ENCODE measurements at regions not wholly inside any gene's neighbourhood (a gene's known extent, or its start where the extent isn't known, plus 50 kb on each side); places are given as distances from the start of the nearest gene placed in this dataset.
"Not testable (repeated sequence)": the region's sequence is repeated elsewhere in the genome, so short reads cannot be mapped to it uniquely, and the experiment has no call there.

DNA sequence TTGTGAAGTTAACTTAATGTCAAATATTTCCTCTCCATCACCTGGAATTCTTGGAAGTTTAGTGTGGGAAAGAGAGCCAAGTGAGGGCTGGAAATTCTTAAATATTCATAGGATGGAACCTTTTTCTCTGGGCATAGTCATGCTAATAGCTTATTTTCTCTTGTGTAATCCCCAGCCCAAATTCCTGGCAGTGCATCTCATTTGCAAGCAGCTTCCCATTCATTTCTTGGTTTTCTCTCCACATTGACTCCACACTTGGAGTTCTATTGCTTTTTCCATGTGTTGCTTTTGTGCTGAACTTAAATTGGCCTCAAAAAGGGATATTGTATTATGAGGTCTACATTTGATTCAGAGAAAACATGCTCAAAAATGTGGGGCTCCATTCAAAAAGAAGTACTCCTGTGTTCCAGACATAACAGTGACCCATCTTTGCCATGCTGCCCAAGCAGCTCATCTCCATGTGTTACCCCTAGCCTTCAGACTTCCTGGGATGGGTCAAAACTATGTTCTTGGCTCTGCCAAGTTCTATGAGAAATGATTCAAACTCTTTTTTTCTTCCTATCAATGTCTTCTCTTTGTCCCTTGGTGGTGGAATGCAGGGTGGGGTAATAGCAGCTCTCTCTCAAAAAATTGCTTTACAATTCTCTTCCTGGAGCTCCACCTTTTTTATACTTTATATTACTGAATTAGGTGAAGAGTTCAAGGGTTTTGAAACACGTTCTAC is 2471.5 kb downstream of the PCDH9 start:
- DNase-seq: no peak

DNA sequence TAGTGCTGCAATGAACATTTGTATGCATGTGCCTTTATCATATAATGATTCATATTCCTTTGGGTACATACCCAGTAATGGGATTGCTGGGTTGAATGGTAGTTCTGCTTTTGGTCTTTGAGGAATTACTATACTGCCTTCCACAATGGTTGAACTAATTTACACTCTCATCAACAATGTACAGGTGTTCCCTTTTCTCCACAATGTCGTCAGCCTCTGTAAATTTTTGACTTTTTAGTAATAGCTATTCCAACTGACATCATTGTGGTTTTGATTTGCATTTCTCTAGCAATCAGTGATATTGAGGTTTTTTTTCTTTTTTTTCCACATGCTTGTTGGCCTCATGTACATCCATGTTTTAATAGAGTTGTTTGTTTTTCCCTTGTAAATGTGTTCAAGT is 2473.5 kb downstream of the PCDH9 start:
- DNase-seq: no peak

DNA sequence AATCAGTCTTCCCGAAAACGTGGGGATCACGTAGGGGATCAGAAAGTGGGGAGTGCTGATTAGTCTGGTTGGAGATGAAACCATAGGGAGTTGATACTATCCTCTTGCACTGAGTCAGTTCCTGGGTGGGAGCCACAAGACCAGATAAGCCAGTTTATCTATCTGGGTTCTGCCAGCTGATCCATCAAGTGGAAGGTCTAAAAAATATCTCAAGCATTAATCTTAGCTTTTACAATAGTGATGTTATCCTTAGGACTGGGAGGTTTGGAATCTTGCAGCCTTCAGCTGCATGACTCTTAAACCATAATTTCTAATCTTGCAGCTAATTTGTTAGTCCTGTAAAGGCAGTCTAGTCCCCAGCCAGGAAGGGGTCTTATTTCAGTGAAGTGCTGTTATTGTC is 2474.2 kb downstream of the PCDH9 start:
- no peak for DNase-seq

DNA sequence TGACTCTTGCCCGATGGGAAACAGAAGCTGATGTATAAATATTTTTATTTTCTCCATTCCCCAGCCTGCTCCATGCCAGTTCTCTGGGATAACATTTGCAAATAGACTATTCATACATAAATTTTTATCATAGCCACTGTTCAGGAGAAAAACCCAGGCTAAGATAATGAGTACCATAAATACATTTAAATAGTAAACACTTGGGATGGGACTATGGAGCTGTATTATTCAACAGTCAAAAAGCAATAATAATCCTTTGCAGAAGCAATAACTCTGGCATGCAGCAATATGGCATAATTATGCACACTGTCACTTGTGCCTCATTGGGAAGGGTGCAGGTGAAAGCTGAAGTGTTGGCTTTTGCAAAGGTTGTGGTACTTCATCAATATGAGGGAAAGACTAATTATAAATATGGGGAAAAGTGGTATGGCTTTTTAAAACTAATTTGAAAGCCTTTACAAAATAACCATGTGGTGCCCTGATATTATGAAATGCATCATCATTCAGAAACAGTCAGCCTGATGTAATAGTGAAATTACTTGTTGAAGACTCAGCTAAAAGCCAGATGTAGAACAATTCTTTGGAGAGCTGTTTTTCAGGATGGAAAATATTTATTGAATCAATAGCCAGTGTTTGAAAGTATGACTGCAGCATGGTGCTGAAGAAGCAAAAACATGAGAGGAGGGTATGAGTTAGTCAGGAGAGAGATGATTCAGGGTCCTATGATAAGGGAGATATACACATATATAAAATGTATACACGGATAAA is 2476.7 kb downstream of the PCDH9 start:
- DNase-seq: no peak

DNA sequence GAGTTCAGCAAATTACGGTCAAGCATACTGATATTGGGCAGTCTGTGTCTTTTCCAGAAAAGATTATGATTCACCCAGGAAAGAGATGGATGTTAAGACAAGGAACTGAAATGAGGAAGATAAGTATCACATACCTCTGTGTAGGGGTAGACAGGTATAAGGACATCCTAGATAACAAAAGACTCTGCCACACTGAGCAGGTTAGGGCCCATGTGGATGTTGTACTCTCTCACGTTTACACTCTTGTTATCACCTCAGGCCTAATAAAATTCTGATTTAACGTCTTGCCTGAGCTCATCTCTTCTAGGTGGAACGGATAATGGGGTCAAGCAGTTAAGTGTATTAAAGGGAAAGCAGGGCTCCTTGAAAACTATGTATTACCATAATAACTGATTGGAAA is 2480.8 kb downstream of the PCDH9 start:
- DNase-seq: no peak

DNA sequence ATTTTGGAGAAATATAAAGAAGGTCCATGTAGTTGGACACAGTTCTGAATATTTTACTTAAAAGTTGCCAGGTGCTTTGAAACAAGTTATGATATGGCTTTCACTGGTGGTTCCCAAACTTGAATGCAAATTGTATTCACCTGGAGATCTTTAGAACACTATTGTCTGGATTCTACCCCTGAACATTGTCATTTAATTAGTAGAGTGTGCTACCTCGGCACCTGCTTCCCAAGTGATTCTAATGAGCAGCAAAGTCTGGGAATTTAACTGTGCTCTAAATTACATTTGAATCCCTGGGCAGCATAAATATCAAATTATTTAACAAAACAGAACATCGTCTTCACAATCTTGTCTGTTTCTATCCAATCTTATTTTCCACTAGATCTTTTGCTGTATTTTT is 2483.3 kb downstream of the PCDH9 start:
- no peak for DNase-seq

DNA sequence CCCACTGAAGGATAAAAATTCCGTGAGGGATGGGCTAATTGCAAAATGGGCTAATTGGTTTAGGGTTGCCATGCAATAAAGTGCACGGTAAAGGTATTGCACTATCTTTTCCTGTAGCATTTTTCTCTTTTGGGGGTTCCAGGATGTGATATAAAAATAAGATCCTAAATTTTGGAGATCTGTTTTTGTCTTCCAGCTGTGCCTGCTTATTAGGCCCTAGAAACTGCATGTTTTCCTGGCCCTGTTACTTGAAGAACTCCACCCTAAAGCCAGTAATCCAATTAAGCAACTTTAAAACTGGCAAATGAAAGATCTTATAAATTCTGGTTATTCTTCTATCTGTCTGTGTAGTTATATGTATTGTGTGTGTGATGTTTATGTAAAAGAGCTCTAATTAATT is 2489.6 kb downstream of the PCDH9 start:
- no peak for DNase-seq

DNA sequence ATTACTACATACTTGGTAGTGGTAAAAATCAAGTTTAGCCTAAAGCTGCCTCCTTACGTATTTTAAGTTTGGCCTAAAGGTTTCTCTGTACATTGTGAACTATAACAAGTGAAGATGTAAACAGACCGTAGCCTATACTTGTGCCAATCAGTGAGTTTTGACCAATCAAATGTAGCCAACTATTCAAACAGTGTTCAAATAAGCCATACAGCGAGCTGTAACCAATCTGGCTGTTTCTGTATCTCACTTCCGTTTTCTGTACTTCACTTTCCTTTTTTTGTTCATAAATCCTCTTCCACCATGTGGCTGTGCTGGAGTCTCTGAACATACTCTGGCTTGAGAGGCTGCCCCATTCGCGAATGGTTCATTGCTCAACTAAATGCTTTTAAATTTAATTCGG is 2504.6 kb downstream of the PCDH9 start:
- no peak for DNase-seq

DNA sequence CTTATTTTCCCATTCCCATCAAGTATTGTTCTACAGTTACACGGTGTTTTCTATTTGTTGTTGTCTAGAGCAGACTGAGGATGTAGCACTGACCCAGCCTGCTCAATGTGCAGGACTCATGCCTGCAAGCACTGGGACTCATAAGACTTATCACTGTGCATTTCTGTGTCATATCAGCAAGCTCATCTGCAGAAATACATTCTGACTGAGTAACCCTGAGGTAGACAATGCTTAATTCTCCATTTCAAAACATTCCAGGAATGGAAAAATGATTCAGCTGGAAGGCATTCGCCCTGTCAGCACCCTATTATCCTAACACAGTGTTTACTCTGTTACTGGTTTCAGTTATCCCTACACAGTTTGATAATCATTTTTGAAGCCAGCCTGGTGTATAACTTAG is 2506.4 kb downstream of the PCDH9 start:
- DNase-seq: no peak

DNA sequence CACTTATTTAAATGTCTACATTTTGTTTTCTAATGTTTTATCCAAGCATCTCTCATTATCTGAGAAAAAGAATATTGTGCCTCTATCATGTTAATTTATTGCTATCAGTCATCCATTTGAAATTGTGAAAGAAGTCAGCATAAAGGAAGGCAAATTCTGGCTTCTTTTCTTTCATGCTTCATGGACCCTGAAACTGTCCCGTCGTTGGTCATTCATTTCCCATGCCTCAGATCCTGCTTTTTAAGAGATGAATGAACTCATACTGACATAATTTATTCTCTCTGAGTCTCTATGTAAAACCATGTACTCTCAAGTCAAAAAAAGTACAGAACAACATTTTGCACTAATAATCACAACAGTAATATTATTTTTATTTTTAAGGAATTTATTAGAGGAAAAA is 2512.0 kb downstream of the PCDH9 start:
- DNase-seq: no peak

DNA sequence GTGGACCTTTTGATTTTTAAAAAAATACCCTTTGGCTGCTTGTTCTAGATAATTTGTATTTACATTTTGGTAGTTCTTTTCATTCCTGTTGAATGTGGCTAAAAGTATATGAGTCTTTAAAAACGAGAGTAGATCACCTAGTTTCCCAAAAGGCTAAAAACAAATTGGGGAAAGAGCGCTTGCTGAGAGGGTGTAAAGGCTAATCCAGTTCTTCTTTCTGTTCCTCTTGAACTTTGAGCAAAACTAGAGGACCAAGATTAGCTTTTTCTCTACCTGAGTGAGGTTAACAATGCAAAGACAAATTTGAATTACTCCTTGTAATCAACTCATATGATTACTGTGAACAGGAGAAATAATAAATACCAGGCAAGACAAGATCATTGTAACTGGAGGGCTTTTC is 2513.2 kb downstream of the PCDH9 start:
- no peak for DNase-seq

DNA sequence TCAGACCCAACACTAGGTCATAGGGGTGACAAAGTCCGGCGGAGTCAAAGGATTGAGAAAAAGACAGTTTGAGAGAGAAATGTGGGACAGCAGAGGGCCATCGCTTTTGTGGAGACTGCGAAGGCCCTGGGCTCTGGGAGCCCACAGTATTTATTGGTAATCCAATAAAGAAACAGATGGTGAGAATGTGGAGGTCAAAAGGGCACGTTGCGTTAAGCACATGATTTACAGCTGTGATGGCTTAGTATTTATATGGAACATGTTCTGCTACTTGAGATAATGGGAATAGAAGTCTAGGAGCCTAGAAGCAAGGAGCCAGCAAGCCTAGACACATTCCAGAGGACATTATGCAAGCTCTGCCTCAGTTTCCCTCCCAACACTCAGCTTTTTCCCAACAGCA is 2521.1 kb downstream of the PCDH9 start:
- no peak for DNase-seq

DNA sequence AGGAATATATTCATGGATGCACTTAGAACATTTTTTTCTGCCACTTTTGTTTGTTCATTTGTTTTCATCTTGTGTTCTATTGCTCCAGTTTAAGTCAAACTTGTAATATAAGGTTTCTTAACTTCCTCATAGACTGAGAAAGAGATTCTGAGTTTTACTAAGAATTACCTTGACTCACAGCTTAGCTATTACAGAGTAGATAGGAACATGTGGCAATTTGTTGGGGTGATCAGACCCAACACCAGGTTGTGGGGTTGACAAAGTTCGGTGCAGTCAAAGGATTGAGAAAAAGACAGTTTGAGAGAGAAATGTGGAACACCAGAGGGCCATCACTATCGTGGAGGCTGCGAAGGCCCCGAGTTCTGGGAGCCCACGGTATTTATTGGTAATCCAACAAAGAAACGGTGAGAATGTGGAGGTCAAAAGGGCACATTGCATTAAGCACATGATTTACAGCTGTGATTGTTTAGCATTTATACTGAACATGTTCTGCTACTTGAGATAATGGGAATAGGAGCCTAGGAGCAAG is 2526.0 kb downstream of the PCDH9 start:
- no peak for DNase-seq

DNA sequence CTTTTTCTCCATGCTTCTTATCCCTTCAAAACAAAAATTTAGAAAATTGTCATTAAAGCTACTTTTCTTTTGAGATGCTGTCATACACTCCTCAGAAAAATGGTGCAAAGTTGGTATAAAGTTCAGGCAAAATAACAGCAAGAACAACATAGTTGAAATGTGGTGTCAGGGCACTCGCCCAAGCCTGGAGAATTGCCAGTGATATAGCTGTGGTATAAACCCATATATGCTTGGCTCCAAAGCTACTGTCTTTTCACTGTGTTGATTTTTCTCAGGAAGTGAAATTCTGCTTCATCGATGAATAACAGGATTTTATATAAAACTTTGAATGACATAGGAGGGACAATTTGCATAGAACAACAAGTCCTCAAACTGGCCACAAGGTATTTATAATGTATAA is 2532.9 kb downstream of the PCDH9 start:
- DNase-seq: no peak

DNA sequence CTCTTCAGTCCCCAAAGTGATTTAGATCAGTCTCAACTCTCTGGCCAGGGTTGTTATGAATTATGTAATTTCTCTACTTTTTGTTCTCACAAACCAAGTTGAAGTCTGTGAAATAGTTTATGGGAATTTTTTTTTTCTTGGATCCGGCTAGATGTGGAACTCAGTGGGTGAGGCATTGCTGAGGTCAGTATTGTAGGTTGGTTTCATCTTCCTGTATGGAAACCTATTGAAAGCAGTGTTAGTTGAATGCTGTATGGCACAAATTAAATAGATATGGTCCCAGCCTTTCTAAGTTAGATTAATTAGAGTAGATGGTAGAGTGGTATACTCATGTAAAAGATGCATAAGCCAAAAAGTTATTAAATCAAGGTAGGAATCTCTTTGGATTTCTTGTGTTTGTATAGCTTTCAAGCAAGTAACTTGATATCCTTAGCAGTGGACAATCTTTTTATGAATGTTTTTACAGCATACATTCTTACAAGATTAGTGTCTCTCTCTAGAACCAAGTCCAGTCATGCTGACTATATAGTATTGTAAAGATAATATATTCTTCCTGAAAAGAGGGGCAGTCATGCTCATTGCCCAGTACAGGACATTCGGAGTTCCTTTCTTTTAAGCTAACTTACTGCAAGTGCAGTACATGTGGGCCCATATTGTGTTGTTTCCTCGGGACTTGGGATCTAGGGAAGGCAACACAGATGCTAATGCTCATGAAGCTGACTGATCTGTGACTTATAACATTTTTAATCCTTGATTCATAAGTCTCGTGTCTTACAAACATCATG is 2541.1 kb downstream of the PCDH9 start:
- no peak for DNase-seq

DNA sequence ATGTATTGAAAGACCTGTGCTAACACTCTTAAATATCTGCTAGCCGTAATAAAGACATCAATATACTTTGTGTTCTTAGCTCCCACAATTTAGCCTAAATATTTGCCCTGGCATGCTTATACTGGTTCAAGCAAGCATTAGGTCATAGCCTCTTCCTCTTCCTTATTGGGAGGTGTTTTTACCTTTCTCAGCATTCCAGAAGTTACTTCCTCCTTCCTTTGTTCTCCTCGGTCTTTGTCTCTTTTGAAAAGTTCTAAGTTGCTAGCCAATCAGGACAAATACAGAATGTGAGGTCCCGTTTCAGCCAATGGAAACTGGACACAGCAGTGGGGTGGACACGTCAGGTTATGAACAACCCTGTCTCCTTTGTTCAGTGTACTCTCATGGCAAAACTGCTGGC is 2543.6 kb downstream of the PCDH9 start:
- DNase-seq: not testable (repeated sequence)

DNA sequence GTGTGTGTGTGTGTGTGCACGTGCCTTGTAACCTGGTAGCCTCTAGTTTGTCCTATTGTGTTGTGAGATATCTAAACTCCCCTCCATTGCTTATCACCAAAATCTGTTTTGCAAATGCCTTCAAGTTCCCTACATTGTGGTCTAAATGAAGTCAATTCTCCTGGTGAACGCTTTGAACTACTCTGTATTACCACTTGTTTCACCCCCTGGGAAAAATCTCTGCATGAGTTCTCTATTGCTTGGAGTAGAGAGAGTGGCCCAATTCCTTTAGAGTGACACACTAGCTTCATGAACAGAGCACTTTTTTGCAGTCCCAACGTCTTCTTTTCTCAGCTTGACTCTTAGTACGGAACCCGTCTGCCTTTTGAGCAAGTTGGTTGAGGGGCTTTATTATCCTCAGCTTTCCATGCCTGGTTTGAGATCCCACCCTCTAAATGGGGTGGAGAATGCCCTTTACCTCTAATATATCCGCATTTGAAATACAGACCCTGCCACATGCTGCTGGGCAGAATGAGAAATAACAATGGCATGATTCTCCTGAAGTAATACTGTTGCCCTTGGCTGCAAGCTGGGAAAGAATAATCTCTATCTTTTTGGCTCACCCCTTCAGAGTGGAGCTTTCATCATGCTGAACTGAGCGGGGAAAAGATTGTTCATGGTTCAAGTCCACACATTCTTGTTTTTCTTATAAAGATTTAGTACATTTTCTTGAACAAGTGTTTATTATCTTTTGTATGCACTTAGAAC is 2545.3 kb downstream of the PCDH9 start:
- DNase-seq: no peak

DNA sequence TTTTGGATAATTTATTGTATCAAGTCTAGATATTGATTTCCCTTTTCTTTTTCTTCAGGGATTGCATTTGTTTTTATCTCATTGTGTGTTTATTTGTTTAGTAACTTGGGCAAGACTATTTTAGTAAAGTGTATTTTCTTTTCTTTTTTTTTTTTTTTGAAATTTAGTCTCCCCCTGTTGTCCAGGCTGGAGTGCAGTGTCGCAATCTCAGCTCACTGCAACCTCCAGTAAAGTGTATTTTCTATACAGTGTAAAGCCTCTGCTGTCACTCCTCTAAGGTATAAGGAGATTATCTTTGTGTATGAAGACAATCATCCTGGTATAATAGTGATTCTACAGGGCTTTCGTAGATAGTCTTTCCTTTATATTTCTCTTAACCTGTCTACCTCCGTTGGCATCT is 2546.0 kb downstream of the PCDH9 start:
- no peak for DNase-seq

DNA sequence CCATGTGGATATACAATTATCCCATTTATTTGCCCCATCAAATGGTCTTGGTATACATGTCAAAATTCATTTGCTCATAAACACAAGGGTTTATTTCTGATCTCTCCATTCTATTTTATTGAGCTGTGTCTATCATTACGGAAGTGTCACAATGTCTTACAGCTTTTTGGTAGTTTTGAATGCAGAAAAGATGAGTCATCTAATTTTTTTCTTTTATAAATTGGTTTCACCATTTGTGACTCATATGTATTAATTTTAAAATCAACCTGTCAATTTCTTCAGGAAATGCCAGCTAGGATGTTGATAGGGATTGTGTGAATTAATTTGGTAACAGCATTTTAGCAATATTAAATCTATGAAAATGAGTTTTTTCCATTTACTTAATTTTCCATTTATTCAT is 2549.4 kb downstream of the PCDH9 start:
- no peak for DNase-seq

DNA sequence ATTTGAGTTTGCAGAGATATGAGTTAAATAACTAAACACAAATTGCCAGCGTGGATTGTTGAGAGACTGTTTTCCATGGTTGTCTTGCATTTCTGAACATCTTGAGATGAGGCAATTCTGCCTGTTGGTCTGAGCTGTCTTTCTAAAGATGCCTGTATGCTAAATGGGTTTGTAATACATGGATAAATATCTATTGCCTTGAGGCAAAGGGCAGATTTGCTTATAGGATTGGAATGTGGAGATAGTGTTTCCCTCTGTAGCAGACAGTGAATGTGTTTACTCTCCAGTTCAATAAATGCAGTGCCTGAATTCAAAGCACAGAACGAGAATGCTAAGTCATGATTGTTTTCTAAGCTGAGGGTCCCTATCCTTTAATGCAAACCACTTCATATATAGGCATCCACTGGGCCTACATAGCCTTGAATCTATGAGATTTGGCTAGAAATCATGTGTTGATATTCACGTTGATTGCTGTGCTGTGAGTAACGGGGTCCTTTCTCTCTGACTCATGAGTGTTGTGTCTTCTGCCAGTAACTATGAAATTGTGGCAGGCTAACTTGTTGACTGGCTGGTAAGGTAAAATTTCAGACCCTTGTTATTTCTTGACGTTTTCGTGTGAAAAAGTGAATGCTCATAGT is 2554.8 kb downstream of the PCDH9 start:
- DNase-seq: no peak

DNA sequence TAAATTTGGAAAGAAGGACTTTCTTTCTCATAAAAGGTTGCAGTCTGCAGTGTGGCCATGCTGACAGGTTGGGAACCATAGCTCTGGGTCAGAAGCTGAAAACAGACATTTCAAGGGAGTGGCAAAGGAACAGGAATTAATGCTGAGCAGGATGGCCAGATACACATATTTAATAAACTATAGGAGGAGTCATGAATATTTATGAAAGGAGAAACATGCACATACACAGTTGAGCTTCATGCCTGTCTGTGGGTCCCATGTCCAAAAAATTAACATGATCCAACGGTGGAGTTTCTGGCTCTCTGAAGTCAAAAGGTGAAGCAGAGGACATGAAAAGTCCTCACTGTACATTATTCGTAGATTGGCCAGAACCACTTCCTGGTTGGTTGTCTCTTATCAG is 2556.0 kb downstream of the PCDH9 start:
- no peak for DNase-seq

DNA sequence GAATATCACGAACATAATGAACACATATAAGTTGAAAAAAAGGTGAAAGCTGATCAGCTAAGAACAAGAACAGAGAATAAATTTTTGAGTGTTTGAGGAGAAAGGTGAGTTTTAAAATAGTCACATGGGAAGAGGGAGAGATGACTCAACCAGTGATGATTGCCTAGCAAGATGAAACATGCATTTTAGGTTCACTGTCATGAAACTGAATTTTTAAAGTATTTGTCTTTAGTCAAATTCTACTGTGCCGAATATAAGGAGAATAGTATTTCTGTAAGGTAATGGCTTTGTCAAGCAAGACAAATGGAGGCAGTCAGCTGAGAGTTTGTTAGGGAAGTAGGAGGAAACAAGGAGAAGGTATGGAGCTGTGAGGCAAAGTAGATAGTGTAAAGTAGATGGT is 2557.4 kb downstream of the PCDH9 start:
- DNase-seq: no peak

Measured in right kidney (tissue), 1 donor.